ENCODE measurements at regions not wholly inside any gene's neighbourhood (a gene's known extent, or its start where the extent isn't known, plus 50 kb on each side); places are given as distances from the start of the nearest gene placed in this dataset.

GRCh38 chr13:55439450-55439849 is 1701.3 kb upstream of the PRR20A start:
- DNase-seq (ENCODE audit: low read depth, low spot score): no peak

- DNase-seq (ENCODE audit: low read depth, low spot score): no peak
Measured at GRCh38 chr13:55440465-55441085, 1700.1 kb upstream of the PRR20A start.

- no peak for DNase-seq (ENCODE audit: low read depth, low spot score)
Measured at GRCh38 chr13:55464222-55464621, 1676.5 kb upstream of the PRR20A start.

- no peak for DNase-seq (ENCODE audit: low read depth, low spot score)
Measured at GRCh38 chr13:55467476-55467875, 1673.2 kb upstream of the PRR20A start.

GRCh38 chr13:55483626-55484158 is 1657.0 kb upstream of the PRR20A start:
- DNase-seq (ENCODE audit: low read depth, low spot score): no peak

GRCh38 chr13:55493297-55493696 is 1647.4 kb upstream of the PRR20A start:
- no peak for DNase-seq (ENCODE audit: low read depth, low spot score)

GRCh38 chr13:55497486-55497885 is 1643.2 kb upstream of the PRR20A start:
- DNase-seq (ENCODE audit: low read depth, low spot score): no peak

GRCh38 chr13:55500694-55501093 is 1640.0 kb upstream of the PRR20A start:
- no peak for DNase-seq (ENCODE audit: low read depth, low spot score)

GRCh38 chr13:55516610-55517009 is 1624.1 kb upstream of the PRR20A start:
- DNase-seq (ENCODE audit: low read depth, low spot score): no peak

GRCh38 chr13:55517312-55517711 is 1623.4 kb upstream of the PRR20A start:
- no peak for DNase-seq (ENCODE audit: low read depth, low spot score)

- DNase-seq (ENCODE audit: low read depth, low spot score): no peak
Measured at GRCh38 chr13:55528434-55528833, 1612.3 kb upstream of the PRR20A start.

- no peak for DNase-seq (ENCODE audit: low read depth, low spot score)
Measured at GRCh38 chr13:55534306-55534705, 1606.4 kb upstream of the PRR20A start.

GRCh38 chr13:55538424-55538823 is 1602.3 kb upstream of the PRR20A start:
- no peak for DNase-seq (ENCODE audit: low read depth, low spot score)

- no peak for DNase-seq (ENCODE audit: low read depth, low spot score)
Measured at GRCh38 chr13:55543053-55543452, 1597.7 kb upstream of the PRR20A start.

GRCh38 chr13:55550624-55551023 is 1590.1 kb upstream of the PRR20A start:
- DNase-seq (ENCODE audit: low read depth, low spot score): no peak

GRCh38 chr13:55553701-55554100 is 1587.0 kb upstream of the PRR20A start:
- DNase-seq (ENCODE audit: low read depth, low spot score): no peak

GRCh38 chr13:55554741-55555140 is 1586.0 kb upstream of the PRR20A start:
- no peak for DNase-seq (ENCODE audit: low read depth, low spot score)

GRCh38 chr13:55560331-55560730 is 1580.4 kb upstream of the PRR20A start:
- no peak for DNase-seq (ENCODE audit: low read depth, low spot score)

GRCh38 chr13:55563267-55563666 is 1577.5 kb upstream of the PRR20A start:
- no peak for DNase-seq (ENCODE audit: low read depth, low spot score)

GRCh38 chr13:55566334-55566733 is 1574.4 kb upstream of the PRR20A start:
- no peak for DNase-seq (ENCODE audit: low read depth, low spot score)

GRCh38 chr13:55566779-55567178 is 1573.9 kb upstream of the PRR20A start:
- DNase-seq (ENCODE audit: low read depth, low spot score): no peak

GRCh38 chr13:55567721-55568625 is 1572.7 kb upstream of the PRR20A start:
- no peak for DNase-seq (ENCODE audit: low read depth, low spot score)

GRCh38 chr13:55569082-55569481 is 1571.6 kb upstream of the PRR20A start:
- no peak for DNase-seq (ENCODE audit: low read depth, low spot score)
